Right atrium auricular region (tissue), 2 donors: ENCODE measurements at regions not wholly inside any gene's neighbourhood (a gene's known extent, or its start where the extent isn't known, plus 50 kb on each side); places are given as distances from the start of the nearest gene placed in this dataset.

Source experiments
- DNase-seq: peaks from one replicate; pipeline ENCODE4 v3.0.0-alpha.2; 2019; ENCODE audit warnings: low spot score
- H3K27ac ChIP-seq, 2 donors: fragments of 200-600 bp; sonication (generic); 1 replicate in 1 of 2; 2 replicates in 1 of 2; pipeline ENCODE4 v1.5.1; 2016 to 2019
- H3K27me3 ChIP-seq, 2 donors: fragments of 200-600 bp; sonication (generic); one replicate each; pipeline versions ENCODE4 v1.5.1 to v1.6.0; 2017 to 2019
- H3K36me3 ChIP-seq: fragments of 200-600 bp; sonication (generic); one replicate; pipeline ENCODE4 v1.5.1; 2016
- H3K4me1 ChIP-seq, 2 donors: fragments of 200-600 bp; sonication (generic); one replicate each; pipeline versions ENCODE4 v1.5.1 to v1.6.0; 2017 to 2019
- H3K4me3 ChIP-seq, 2 donors: fragments of 200-600 bp; sonication (generic); 1 replicate in 1 of 2; 2 replicates in 1 of 2; pipeline ENCODE4 v1.5.1; 2017 to 2019; ENCODE audit warnings: mild to moderate bottlenecking in 1 of 2, moderate library complexity in 1 of 2
- H3K9me3 ChIP-seq, 2 donors: fragments of 200-600 bp; sonication (generic); one replicate each; pipeline ENCODE4 v1.5.1; 2019
- CTCF ChIP-seq, 2 donors: fragments of 200-600 bp; sonication (generic); IDR thresholded peaks; one replicate each; pipeline ENCODE4 v1.5.1; 2019; ENCODE audit warnings: antibody characterized with exemption in 2 of 2

GRCh38 chr17:74010903-74011302 lies 192.6 kb upstream of the RPL38 start:
- Histone ChIP-seq H3K27ac (no peak overlapping the region), H3K4me3 (no peak overlapping the region), H3K27me3 (no peaks in the 10 kb centered on the region), H3K9me3 (no peaks in the 10 kb centered on the region), H3K4me1 (no peaks in the 10 kb centered on the region), H3K36me3 (no peaks in the 10 kb centered on the region)
- no peak for DNase-seq
- TF ChIP-seq CTCF (IDR thresholded peaks at IDR 0.05) = no peak

GRCh38 chr17:74011966-74012365 lies 191.5 kb upstream of the RPL38 start:
- H3K9me3 ChIP-seq = no peaks in the 10 kb centered on the region
- H3K36me3 ChIP-seq = no peaks in the 10 kb centered on the region
- no peaks in the 10 kb centered on the region for H3K4me1 ChIP-seq
- DNase-seq = no peak
- H3K4me3 ChIP-seq = no peak overlapping the region
- H3K27me3 ChIP-seq = no peaks in the 10 kb centered on the region
- no peak overlapping the region for H3K27ac ChIP-seq
- no peak for TF ChIP-seq CTCF (IDR thresholded peaks at IDR 0.05)

- TF ChIP-seq CTCF (IDR thresholded peaks at IDR 0.05) = no peak
- no peak overlapping the region for H3K27ac ChIP-seq
- no peaks in the 10 kb centered on the region for H3K36me3 ChIP-seq
- DNase-seq = no peak
- H3K4me1 ChIP-seq = no peaks in the 10 kb centered on the region
- no peak overlapping the region for H3K4me3 ChIP-seq
- H3K27me3 ChIP-seq = no peaks in the 10 kb centered on the region
- no peaks in the 10 kb centered on the region for H3K9me3 ChIP-seq
Measured at GRCh38 chr17:74012465-74012864, 191.0 kb upstream of the RPL38 start.

GRCh38 chr17:74015316-74015715 lies 188.2 kb upstream of the RPL38 start:
- Histone ChIP-seq H3K36me3 (no peaks in the 10 kb centered on the region), H3K9me3 (no peaks in the 10 kb centered on the region), H3K27ac (no peak overlapping the region), H3K4me3 (no peak overlapping the region), H3K27me3 (no peaks in the 10 kb centered on the region), H3K4me1 (no peaks in the 10 kb centered on the region)
- TF ChIP-seq CTCF (IDR thresholded peaks at IDR 0.05) = no peak
- DNase-seq = no peak

- Histone ChIP-seq H3K27me3 (no peaks in the 10 kb centered on the region), H3K27ac (no peak overlapping the region), H3K9me3 (no peaks in the 10 kb centered on the region), H3K4me3 (no peak overlapping the region), H3K36me3 (no peaks in the 10 kb centered on the region), H3K4me1 (no peaks in the 10 kb centered on the region)
- DNase-seq = no peak
- TF ChIP-seq CTCF (IDR thresholded peaks at IDR 0.05) = no peak
Measured at GRCh38 chr17:74015990-74016389, 187.5 kb upstream of the RPL38 start.

GRCh38 chr17:74016461-74016860 lies 187.0 kb upstream of the RPL38 start:
- Histone ChIP-seq H3K9me3 (no peaks in the 10 kb centered on the region), H3K36me3 (no peaks in the 10 kb centered on the region), H3K27me3 (no peaks in the 10 kb centered on the region), H3K4me1 (no peaks in the 10 kb centered on the region), H3K27ac (no peak overlapping the region), H3K4me3 (no peak overlapping the region)
- no peak for DNase-seq
- no peak for TF ChIP-seq CTCF (IDR thresholded peaks at IDR 0.05)
